Epithelial cell of esophagus (primary cell): ENCODE measurements at regions not wholly inside any gene's neighbourhood (a gene's known extent, or its start where the extent isn't known, plus 50 kb on each side); places are given as distances from the start of the nearest gene placed in this dataset.
A peak's percentile ranks its signal among the peaks of the same experiment; 100 is the strongest.

ENCODE experiments used
- DNase-seq: peaks from one replicate; pipeline ENCODE4 v3.0.0; 2010; ENCODE audit warnings: low read depth
- H3K4me3 ChIP-seq: 2 replicates; pipeline ENCODE4 v1.5.1; 2011; ENCODE audit warnings: mild to moderate bottlenecking, low read length, control low read depth
- TF ChIP-seq, protein P1 (sequence below): IDR thresholded peaks from 2 replicates; pipeline ENCODE4 v1.5.1; 2011; ENCODE audit warnings: low read depth, mild to moderate bottlenecking, low read length, control low read depth, inconsistent platforms; ENCODE audit not compliant: insufficient read depth; ENCODE audit errors: missing control alignments

DNA sequence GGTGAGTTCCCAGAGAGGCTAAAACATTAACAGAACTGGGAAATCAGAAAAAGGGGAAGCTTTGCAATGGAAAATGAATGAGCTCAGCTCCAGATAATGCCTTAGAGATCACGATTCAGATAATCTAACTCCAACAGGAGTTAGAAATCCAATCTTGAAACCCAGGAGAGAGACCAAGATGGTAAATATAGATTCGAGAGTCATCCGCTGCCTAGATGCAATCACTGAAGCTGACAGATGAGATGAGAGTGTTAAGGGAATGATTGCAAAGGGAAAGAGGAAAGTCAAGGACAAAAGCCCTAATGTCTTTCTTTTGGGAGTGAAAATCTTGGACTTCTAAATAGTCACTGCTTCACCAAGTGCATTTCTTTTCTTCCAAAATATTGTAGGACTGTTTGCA, 722.0 kb downstream of the EPHA4 start:
- H3K4me3 ChIP-seq, result no peak overlapping the region
- no peak for DNase-seq
- TF ChIP-seq, protein P1, sequence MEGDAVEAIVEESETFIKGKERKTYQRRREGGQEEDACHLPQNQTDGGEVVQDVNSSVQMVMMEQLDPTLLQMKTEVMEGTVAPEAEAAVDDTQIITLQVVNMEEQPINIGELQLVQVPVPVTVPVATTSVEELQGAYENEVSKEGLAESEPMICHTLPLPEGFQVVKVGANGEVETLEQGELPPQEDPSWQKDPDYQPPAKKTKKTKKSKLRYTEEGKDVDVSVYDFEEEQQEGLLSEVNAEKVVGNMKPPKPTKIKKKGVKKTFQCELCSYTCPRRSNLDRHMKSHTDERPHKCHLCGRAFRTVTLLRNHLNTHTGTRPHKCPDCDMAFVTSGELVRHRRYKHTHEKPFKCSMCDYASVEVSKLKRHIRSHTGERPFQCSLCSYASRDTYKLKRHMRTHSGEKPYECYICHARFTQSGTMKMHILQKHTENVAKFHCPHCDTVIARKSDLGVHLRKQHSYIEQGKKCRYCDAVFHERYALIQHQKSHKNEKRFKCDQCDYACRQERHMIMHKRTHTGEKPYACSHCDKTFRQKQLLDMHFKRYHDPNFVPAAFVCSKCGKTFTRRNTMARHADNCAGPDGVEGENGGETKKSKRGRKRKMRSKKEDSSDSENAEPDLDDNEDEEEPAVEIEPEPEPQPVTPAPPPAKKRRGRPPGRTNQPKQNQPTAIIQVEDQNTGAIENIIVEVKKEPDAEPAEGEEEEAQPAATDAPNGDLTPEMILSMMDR, result no peak

DNA sequence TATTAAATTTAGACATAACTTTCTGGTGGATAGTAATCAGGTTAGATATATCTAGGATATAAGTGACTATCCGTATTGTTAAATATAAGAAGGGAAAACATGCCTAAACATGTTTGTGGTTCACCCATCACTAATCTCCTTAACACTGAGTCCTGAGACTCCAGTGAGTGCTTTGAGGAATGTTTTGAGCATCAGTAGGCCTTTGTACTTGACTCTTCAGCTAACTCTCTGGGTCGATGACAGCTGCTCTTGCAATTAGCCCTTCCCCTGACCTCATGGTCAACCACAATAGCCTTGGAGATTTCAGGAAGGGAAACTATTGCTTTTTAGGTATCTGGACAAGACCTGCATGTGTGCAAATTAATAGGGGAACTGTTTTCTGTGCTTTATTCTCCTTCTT, 716.8 kb downstream of the EPHA4 start:
- TF ChIP-seq, protein P1, result no peak

DNA sequence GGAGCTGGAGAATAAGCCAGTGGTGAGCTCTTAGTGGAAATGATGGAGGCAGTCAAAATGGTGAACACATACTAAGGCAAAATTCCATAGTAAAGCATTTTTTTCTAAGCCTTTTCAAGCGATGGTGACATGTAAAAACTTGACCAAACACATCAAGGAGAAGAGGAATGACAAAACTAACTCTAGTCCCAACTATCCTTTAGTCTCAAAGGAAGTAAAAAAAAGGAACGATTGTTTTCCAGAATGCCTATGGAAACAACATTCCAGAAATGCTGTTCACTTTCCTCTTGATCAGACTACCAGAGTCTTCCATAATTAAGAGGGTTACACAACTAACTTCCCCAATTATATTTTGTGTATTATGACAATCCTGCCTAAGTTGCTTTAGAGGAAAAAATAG, 715.6 kb downstream of the EPHA4 start:
- DNase-seq, result peak; percentile 55
- H3K4me3 ChIP-seq, result no peak overlapping the region
- TF ChIP-seq, protein P1, result no peak

More for the DNA sequence above, 716.8 kb downstream of the EPHA4 start:
- DNase-seq, result peak; percentile 83
- H3K4me3 ChIP-seq, result no peak overlapping the region

DNA sequence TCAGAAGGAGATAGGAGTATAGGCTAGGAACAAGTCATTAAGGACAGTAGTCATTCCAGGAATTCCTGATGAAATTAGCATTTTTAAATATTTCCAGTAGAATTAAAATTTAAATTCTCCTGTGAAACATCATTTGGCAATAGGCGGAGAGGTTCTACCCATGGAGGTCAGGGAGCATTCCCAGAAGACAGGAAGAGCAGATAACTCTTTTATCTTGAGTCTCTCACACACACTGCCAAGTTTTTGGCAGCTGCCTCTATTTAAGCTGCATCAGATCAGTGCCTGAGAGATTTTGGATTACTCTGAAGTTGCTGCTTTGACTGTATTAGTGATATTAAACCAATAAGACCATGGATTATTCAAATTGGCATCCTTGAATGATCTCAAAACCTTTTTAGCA, 714.7 kb downstream of the EPHA4 start:
- DNase-seq, result no peak
- TF ChIP-seq, protein P1, result no peak

DNA sequence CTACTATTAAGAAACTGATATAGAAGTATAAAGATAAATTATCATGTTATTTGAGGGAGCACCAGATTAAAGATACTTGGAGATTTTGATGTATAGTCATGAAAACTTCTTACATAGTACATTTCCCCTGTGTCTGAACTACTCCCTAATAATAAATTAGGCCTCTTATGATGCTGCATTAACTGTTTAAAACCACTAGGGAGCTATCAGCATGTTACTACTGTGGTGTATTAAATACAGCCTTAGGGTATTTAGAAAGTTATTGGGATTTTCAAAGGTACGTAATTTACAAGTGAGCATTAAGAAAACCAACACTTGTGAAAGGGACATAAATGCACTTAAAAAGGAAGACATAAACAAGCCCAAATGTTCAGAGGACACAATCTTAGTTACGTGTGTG, 714.0 kb downstream of the EPHA4 start:
- H3K4me3 ChIP-seq, result no peak overlapping the region
- TF ChIP-seq, protein P1, result no peak
- DNase-seq, result no peak

More for the DNA sequence above, 714.7 kb downstream of the EPHA4 start:
- no peak overlapping the region for H3K4me3 ChIP-seq

DNA sequence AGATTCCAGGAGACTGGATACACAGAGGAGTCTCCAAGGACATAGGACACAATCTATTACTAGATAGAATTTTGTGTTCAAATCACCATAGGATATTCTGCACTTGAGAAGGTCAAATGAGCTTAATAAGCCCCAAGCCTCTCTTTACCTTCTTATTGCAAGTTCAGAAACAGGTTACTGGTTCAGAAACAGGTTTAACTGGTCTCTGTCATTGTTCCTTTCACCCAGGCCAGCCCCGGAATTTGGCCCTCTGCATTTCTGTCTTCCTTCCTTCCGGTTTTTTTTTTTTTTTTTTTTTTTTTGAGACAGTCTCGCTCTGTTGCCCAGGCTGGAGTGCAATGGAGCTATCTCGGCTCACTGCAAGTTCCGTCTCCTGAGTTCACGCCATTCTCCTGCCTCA, 700.2 kb downstream of the EPHA4 start:
- TF ChIP-seq, protein P1, result no peak
- DNase-seq, result peak; percentile 52
- H3K4me3 ChIP-seq, result no peak overlapping the region

DNA sequence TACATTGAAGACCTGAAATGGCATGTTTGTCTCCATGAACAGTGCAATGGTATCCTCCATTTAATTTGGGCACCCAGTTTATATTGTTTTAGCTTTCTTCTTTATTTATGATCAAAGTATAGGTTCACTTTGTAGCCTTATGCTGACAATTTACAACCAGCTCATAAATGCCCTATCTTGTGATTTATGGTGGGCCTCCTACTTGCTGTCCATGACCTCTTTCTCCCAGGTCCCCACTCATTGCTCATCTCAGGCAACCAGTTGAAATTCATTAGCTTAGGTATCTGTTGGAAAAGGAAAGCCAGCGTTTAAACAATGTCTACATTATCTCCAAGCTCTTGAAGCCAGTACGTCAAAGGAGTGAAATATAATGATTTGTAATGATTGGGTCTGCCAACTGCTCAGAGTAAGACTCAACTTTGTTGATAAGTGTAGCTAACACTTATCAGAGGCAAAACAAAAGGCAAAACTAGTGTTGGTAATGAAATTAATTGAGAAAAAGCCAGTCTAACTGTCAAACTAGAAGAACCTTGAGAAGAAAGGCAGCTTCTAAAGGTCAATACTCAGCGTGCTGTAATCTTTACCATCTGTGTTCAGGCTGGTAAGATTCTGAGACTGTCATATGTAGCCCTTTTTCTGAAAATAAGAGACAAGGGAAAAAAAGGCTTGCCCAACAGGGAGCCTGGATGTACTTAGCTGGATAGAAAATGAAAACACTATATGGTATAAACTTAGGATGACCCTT, 695.9 kb downstream of the EPHA4 start:
- H3K4me3 ChIP-seq, result no peak overlapping the region
- no peak for DNase-seq
- TF ChIP-seq, protein P1, result no peak
